Ovary (tissue), 3 donors: ENCODE measurements at regions not wholly inside any gene's neighbourhood (a gene's known extent, or its start where the extent isn't known, plus 50 kb on each side); places are given as distances from the start of the nearest gene placed in this dataset.

Experiments
- EP300 ChIP-seq: sonication (generic); formaldehyde crosslinking; IDR thresholded peaks from one replicate; pipeline ENCODE4 v1.6.1; 2017; ENCODE audit warnings: antibody characterized with exemption
- POLR2A ChIP-seq: fragments of 450-650 bp; IDR thresholded peaks from one replicate; pipeline ENCODE4 v1.6.1; 2017; ENCODE audit warnings: antibody characterized with exemption, mild to moderate bottlenecking, moderate library complexity
- TF ChIP-seq, protein P1 (sequence below), 3 donors: fragments of 450-650 bp in 2 of 3; fragments of 200-600 bp in 1 of 3; IDR thresholded peaks; one replicate each; pipeline versions ENCODE4 v1.5.1 to v1.8.0; 2016 to 2022; ENCODE audit warnings: antibody characterized with exemption in 3 of 3, mild to moderate bottlenecking in 1 of 3
- donor health status: DM: no; HTN: no; CAD: no.

DNA sequence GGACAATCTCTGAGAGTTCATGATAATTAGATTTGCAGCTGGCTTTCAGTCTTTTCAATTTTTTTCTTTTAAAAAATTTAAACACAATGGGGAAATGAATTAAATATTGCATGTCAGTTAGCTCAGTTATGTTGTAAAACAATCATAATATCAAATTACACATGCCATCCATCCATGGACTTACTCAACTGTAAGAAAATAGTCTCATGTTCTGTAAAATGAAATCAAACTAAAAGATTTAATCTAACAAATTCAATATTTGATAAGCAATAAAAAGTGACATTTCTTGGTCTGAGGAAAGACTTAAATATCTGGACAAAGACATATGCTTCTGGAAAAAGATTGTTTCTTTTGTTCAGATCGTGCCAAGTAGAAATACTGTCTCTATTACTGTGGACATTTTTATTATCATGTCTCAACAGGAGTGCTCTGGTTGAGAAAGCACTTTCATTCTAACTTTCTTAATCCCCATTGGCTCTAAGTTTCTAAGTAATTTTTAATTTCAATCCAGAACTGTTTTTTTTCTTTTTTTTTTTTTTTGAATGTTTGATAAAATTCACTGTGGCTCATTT is 179.2 kb upstream of the FAM3C start:
- TF ChIP-seq POLR2A (no peak), EP300 (no peak)
- TF ChIP-seq, protein P1, sequence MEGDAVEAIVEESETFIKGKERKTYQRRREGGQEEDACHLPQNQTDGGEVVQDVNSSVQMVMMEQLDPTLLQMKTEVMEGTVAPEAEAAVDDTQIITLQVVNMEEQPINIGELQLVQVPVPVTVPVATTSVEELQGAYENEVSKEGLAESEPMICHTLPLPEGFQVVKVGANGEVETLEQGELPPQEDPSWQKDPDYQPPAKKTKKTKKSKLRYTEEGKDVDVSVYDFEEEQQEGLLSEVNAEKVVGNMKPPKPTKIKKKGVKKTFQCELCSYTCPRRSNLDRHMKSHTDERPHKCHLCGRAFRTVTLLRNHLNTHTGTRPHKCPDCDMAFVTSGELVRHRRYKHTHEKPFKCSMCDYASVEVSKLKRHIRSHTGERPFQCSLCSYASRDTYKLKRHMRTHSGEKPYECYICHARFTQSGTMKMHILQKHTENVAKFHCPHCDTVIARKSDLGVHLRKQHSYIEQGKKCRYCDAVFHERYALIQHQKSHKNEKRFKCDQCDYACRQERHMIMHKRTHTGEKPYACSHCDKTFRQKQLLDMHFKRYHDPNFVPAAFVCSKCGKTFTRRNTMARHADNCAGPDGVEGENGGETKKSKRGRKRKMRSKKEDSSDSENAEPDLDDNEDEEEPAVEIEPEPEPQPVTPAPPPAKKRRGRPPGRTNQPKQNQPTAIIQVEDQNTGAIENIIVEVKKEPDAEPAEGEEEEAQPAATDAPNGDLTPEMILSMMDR (IDR thresholded peaks at IDR 0.05) = no peak
